Renal cortical epithelial cell (primary cell): ENCODE measurements at regions not wholly inside any gene's neighbourhood (a gene's known extent, or its start where the extent isn't known, plus 50 kb on each side); places are given as distances from the start of the nearest gene placed in this dataset.

ENCODE experiments used
- DNase-seq: peaks from one replicate; pipeline ENCODE4 v3.0.0-alpha.2; 2011; ENCODE audit warnings: low read depth

DNA sequence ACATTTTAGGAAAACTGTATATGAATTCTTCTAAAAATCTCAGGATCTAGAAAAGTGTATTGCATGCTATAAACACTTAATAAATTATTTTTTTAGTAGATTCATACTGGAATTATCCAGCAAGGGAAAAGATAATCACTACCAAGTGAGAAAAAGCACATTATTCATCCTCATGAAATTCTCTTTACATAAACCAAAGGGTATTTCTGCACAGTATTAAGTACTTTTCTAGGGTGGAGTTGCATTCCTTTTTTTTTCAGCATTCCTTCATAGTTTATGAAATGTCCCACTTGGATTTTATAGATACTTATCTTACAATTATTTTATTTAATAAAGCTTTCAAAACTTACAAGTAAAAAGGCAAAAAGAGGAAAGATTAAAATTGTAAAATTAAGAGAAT lies 403.3 kb downstream of the HGF start:
- DNase-seq: no peak

DNA sequence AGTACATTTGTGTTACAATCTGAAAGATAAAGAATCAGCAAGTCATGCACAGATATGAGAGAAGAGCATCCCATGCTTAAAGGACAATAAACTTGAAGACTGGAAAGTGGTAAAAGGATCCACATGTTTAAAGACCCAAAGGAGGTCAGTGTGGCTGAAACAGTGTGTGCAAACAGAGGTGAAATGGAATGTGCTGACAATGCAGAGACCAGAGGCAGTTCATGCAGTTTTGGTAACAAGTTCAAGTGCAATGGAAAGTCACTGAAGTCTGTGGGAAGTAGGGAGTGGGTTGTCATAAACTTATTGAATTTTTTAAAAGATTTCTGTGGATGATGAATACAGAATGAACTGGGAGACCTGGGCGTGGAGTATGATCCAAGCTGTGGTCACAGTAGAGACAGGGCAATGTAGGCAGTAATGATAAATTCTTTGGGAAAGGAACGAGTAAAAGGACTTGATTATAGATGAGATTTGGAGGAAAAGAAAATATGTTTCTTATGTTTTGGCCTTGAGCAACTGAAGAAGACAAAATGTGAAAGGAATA lies 408.0 kb downstream of the HGF start:
- peak; percentile 4 for DNase-seq

DNA sequence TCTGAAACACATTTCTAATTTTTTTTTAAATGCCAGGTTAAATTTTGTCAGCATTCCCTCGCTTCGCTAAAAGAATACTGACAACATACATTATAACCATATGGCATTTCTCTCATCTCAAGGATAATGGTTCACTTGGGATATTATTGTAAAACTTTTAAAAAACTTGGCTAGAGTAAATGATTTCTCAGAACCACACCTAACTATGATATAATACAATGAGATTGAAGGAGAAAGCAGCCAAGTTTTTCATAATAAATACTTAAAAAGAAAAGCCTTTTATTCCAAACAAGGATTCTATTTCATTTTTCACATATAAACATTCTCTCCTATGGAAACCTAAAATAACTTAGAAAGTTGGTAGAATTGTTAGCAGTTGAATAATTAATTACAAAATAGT lies 413.9 kb downstream of the HGF start:
- DNase-seq: no peak

DNA sequence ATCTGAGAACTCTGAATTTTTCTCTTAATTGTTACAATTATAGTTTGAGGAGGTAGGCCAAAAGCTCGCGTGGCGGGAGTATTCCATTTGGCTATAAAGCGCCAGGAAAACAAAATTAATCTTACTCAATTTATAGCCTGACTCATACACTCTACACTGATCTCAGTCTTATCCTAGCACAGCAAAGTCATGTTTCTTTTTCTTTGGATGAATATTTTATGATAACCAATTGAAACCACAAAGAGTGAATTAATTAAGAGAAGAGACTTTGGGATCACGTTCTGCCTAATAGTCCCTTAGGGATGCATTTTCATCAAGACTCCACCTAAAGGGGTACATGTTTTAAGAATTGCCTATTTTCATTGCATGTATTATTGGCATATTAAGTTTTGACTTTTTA lies 420.8 kb downstream of the HGF start:
- no peak for DNase-seq

DNA sequence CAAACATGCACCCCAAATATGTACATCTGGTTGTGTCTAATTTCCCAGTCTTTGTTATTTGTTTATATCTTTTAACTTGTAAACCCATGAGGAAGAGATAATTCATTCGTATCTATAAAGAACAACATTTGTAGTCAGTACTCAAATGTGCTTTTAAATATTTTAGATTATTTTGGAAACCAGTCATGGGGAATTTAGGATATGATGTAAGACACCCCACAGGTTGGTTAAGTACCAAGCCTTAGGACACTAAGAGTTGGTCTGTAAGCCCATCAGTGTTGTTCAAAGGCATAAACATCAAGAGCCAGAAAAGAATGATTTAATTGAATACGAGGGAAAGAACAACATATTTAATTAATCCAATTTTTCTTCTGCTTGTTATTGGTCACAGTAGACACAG lies 421.1 kb upstream of the SEMA3C start:
- no peak for DNase-seq

DNA sequence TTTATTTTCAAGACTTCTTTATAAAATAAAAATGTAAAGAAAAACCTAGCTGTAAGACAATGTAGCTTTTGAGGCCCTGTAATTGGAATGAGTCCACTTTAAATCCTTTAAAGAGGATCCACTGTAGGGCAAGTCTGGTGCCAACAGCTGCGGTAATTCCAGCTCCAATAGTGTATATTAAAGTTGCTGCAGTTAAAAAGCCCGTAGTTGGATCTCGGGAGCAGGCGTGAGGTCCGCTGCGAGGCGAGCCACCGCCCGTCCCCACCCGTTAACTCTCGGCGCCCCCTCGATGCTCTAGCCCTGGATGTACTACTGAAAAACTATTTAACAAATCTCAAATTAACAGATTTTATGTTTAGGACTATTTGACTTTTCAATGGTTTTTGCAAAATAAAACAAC lies 414.7 kb upstream of the SEMA3C start:
- no peak for DNase-seq

DNA sequence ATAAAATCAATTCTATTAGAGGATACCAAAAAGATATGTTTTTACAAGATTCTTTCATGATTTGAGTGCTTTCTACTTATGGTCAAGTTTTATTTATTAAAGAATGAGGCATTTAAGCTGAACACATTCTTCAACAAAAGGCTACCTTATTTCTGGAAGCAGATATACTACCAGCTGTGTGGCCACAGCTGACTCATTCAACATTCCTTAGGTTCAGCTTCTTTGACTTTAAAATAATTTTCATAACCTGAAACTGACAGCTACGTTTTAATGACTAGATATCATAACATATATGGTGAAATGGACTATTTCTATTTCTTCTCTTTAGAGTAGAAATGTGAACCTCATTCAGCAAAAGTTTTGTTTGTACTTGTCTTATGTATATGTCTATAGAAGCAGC lies 414.2 kb upstream of the SEMA3C start:
- DNase-seq: peak; percentile 42

DNA sequence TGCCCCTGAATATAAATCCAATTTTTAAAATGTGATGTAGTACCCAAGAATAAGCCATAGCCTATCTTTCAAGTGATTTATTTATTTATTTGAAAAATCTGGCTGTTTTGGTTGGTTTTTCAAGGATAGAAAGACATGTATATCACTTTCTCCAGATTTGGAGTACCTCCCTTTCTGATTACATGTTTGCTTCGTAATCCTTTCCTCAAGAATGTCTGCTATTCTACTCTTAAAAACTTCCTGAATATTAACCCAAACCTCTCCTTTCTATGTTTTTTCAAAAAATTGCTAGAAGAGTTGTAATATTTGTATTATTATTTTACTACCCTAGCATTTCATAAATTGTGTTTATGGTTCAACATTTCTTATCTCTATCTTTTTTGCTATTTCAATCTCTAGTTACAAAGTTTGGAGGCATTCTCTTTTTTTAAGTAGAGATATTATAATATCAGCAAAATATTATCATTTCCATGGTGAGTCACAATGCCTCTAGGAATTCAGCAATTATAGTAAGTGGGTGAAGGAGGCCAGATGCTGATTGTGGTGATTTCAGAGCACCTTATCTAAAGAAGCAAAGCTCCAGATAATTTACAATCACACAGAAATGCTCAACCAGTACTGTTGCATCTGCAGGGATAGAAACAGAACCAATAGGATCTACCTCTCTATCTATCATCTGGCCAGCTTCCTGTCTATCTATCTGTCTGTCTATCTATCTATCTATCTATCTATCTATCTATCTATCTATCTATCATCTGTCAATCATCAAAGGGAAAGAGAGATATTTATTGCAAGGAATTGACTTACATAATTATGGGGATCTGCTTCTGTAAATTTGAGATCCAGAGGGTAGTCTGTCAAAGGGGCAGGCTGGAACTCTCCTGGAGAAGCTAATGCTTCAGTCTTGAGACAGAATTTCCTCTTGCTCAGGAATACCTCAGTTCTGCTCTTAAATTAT lies 412.5 kb upstream of the SEMA3C start:
- DNase-seq: no peak

DNA sequence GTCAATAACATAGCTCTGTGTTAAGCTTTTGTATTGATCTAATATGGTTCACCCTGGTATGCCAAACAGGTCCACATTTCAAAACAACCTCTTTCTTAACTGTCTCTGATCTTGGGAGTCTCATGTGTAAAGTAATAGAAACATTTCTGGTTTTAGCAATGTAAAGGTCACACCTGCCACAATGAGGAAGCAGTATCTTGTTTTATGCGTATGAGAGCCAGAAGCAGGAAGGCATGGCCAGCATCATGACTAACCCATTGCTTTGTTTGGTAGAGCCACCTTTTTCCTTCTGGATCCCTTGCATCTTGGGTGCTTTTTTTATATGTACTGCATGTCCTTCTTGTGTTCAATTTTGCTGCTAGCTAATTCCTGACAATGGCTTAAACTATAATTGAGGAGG lies 411.3 kb upstream of the SEMA3C start:
- peak; percentile 9 for DNase-seq

DNA sequence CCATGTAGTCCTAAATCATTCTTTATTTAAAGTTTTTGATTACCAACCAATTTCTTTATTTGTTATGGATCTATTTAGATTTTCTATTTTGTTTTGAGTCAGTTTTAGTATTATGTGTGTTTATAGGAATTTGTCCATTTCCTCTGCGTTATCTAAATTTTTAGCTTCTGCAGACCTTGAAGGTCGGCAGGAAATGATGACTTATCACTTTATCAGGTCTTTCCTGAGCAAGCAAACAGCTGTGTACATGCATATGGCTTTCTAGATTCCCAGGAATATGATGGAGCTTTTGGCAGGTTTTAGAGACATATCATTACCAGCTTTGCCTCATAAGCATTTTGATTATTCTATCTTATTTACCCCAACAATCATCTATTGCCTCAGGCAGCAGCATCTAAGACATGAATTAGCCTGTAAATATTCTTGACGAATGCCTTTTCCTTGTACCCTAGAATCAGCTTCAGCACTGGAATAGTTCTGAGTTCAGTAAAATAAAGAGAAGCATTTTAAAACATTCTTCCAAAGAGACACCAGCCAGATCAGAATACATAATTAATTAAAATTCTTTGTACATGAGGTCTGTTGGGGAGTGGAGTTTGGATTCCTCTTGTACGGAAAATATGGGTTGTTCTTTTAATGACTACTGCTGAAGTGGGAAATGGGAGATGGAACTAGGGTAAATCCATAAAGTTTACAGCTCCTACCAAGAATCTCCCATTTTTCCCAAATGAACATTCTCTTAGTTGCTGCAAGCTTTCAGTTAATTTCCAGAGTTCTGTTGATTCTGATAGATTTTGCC lies 408.8 kb upstream of the SEMA3C start:
- no peak for DNase-seq

DNA sequence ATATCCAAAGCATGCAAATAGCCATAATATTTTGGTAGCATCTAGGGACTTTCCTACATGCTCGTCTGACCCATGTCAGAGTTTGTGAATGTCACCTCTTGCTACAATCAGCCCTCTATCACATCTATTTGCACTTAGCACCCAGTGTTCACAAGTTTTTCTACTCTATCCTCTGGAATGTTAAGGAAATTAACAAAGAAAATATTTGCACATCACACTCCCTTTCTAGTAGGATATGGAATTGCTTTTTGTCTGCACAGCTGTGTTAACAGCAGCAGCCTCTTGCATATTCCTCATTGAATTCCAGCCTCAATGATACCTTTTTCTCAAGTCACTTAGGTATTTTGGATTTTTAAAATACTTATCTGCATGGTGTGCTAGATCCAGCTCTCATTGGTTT lies 403.1 kb upstream of the SEMA3C start:
- no peak for DNase-seq

DNA sequence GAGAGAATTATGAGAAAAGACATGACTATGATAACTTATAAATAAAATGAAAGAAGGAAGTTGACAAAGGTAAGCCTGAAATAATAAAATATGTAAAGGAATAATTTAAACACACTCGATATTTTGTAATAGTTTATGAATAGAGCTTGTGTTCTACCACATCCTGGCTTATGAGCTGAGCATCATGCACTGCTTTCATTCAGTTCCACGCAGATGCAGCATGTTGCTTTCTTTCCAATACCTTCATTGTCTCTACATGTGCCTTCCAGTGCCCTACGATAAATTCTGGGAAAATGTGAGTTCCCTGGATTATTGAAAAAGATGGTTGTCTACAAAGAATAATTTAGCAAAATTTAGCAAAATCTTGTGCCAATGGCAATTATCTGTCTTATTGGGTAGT lies 398.9 kb upstream of the SEMA3C start:
- no peak for DNase-seq

DNA sequence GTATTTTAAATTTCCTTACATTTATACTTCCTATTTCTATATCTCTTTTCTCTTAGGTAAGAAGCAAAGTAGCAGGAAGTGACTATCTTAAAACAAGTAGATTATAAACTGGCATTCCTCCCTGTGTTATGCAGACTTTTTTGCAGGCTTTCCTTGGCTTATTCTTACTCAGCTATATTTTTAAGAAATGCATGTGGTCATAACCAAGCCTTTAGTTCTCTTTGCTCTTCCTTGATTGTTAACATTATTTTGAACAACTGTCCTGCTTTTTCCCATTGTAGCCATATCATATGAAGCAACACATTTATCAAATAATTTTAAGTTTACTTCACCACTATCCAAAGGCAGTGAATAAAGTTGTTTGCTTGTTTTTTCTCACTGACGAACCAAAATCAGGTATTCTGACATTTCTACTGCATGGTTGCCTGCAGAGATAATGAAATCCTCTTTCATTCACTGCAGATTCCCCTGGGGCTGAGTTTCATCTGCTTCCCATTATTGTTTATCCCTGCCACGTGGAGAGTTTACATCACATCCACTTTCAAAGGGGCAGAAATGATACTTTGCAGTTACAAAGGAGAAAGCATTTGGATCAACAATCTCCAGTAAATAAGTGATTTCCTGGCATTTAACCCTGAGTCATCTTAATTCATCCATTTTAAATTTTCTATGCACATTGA lies 389.9 kb upstream of the SEMA3C start:
- DNase-seq: no peak

DNA sequence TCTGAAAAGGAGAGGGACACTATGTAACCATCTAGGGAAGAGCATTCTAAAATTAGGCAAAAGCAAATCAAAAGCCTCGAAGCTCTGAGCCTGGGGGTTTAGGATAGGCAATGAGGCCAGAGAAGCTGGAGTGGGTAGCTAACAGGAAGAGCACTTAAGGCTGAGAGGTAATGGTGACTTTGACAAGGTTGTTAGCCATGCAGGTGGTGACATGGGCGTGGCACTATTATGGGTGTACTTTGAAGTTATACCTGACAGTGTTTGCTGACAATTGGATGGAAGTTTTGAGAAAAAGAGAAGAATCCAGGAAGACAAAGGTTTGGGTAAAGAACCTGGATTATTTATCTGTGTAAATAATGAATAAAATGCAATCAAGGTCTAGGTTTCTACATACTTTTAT lies 383.0 kb upstream of the SEMA3C start:
- no peak for DNase-seq

DNA sequence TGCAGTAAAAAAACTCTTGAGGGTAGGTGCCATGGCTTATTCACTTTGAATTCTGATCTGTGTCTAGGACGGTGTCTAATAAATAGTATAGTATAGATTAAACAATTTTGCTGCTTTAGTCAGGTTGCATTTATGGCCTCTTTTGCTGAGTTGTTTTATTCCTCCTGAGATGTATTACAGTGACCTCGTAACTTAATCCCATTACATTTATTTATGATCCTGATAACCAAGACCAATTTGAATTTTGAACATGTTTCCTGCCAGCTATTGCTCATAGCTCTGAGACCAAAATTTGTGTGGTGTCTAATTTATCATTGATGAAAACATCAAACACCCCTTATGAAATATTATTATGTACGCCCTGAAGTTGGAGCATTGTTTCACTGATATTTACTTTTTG lies 381.9 kb upstream of the SEMA3C start:
- no peak for DNase-seq

DNA sequence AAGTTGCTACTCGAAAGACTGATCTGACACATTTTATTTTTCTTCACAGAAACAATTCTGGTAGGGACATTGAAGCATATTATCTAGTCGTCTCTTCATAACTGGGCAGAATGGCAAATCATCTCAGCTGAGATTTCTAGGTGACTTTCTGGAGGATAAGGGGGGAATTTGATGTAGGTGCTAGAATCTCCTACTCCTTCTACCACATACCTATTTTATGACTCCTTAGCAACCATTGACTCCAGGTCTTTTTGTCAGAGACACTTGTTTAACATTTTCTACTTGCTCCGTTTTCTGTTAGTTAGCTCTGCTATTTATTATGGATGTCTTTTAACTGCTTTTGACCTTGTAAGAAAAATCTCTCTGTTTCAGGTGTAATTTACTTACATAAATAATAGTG lies 380.9 kb upstream of the SEMA3C start:
- DNase-seq: peak; percentile 62

DNA sequence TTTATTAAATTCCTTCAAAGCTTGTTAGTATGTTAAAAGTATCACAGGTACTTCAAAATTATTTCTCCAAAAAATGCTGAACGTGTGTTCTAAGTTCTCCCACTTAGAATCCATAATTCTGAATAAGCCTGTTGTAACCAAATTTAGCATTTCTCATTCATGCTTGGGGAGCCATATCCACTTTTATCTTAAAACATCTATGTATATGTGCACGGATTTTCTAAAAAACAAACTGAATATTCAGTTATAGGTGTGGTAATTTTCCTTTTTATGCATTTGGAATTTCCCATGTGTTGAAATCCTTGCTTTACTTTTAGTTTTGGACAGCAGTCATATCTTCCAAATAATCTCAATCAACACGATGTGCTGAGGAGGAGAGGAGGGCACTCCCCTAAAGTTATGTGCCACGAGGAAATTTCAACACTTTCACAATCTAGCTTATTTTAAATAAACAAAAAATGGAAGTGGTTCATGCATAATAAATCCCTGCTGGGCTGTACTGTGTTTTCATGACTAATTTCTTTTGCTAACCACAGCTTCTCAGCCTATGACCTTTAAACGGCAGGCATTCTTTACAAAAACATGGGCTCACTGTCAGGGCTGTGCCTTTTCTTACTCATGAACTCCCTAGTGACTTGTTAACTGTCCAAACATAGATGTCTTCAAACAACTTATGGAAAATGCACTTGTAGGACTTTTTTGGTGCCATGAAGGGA lies 380.3 kb upstream of the SEMA3C start:
- peak; percentile 96 for DNase-seq

DNA sequence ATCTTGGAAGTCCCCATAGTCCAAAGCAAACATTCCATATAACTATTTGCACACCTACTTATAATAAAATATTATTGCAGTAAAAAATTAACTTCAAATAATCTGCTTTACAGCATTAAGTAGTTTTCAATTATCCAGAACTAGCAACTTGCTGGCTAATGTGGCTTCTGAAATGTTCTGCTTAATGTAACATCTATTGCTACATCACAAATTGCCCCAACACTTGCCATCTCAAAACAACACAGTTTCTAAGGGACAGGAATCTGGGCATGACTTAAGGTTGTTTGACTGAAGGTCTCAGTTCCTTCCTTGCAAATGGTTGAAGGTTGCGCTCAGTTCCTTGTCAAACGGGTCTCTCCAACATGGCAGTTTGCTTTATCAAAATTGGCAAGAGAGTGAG lies 378.5 kb upstream of the SEMA3C start:
- peak; percentile 68 for DNase-seq

DNA sequence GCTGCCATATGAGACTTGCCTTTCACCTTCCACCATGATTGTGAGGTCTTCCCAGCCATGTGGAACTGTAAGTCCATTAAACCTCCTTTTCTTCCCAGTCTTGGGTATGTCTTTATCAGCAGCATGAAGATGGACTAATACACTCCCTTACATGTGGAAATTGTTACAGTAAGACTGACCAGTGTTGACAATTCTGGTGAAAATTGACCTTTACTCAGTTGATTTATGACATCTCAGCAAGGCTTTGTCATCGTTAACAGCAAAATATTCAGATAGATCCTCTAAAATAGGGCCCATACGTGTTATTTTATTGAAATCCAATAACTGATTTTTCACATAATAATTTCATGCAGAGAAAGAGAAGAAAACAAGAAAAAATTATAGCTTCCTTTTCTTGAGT lies 377.9 kb upstream of the SEMA3C start:
- DNase-seq: no peak

DNA sequence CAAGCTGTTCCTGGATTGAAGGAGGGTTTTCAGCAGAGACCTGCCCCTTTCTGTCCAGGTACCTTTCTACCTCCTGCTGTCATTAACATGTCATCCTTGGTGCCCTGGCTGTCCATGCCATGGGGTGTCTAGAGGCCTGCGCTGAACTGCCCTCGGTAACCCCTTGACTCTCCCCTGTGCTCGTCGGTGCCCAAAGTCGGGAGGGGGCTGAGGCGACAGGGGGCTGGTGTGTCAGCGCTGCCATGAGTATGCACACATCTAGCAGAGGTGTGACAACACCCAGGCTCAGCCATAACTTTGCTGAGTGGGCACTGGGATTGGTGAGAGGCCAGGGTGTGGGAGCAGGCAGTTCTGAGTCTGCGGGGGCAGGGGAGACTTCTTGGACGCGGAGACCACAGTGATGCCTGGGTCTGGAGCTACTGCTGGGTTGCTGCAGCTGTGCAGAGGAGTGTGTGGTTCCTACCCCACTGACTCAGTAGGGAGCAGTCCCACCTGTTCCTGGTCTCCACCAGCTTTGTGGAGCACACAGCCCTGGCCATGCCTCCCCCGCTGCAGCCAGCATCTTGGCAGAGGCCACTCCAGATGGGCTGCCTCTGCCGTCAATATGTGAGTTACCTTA lies 376.2 kb upstream of the SEMA3C start:
- DNase-seq: no peak

DNA sequence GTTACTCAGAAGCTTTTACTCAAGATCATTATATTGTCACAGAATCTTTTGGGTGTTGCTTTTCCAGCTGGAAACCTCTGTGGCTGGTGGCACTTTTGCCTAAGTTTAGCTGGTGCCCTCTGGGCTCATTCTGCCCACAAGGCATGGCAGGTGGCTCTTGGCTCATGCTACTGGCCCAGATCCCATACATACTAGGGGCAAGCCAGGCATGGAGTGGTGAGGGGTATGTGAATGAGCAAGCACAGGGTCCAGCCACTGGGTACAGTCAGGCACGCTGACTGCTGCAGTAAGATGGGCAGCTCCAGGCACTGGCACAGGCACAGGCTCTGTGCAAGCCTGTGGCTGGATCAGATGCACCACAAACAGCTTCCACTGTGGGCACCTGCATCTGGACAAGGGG lies 375.0 kb upstream of the SEMA3C start:
- no peak for DNase-seq
